HL-60 (cell line): ENCODE measurements at regions not wholly inside any gene's neighbourhood (a gene's known extent, or its start where the extent isn't known, plus 50 kb on each side); places are given as distances from the start of the nearest gene placed in this dataset.

Experiments
- DNase-seq, 2 experiments: peaks; one replicate each; pipeline ENCODE4 v3.0.0-alpha.2; 2010 to 2020; ENCODE audit warnings: low read depth in 1 of 2, low spot score in 1 of 2
- H3K27ac ChIP-seq: fragments of 250-450 bp; sonication (Bioruptor Pico); replicated peaks from 2 replicates; pipeline ENCODE4 v1.5.1; 2020; ENCODE audit warnings: mild to moderate bottlenecking, moderate library complexity
- H3K27me3 ChIP-seq: fragments of 250-450 bp; sonication (Bioruptor Pico); 2 replicates; pipeline ENCODE4 v1.5.1; 2021; ENCODE audit warnings: mild to moderate bottlenecking, moderate library complexity; ENCODE audit not compliant: insufficient read depth, poor library complexity, severe bottlenecking
- H3K4me3 ChIP-seq: replicated peaks from 2 replicates; pipeline ENCODE4 v1.5.1; 2011; ENCODE audit warnings: mild to moderate bottlenecking, control low read depth, low read length; ENCODE audit not compliant: insufficient read depth
- CTCF ChIP-seq: IDR thresholded peaks from one replicate; pipeline ENCODE4 v1.5.1; 2011; ENCODE audit warnings: low read length, control low read depth, inconsistent platforms; ENCODE audit not compliant: insufficient read depth
- GABPA ChIP-seq: IDR thresholded peaks from 2 replicates; pipeline ENCODE4 v1.6.1; 2012; ENCODE audit warnings: low read depth
- POLR2AphosphoS5 ChIP-seq: IDR thresholded peaks from 2 replicates; pipeline ENCODE4 v1.6.1; 2012; ENCODE audit warnings: low read depth
- REST ChIP-seq: IDR thresholded peaks from 2 replicates; pipeline ENCODE4 v1.6.1; 2012; ENCODE audit warnings: low read depth; ENCODE audit not compliant: insufficient replicate concordance
- SPI1 ChIP-seq: IDR thresholded peaks from 2 replicates; pipeline ENCODE4 v1.6.1; 2012; ENCODE audit warnings: low read depth, mild to moderate bottlenecking, borderline replicate concordance

GRCh38 chr2:76279142-76279541, 568.4 kb upstream of the GCFC2 start:
- DNase-seq, result no peak
- Histone ChIP-seq H3K4me3 (no peak overlapping the region), H3K27me3 (no peaks in the 10 kb centered on the region), H3K27ac (no peak overlapping the region)
- TF ChIP-seq CTCF (no peak), SPI1 (no peak), POLR2AphosphoS5 (no peak), REST (no peak), GABPA (no peak)

- no peaks in the 10 kb centered on the region for H3K27me3 ChIP-seq
- H3K27ac ChIP-seq, result no peak overlapping the region
- TF ChIP-seq REST (no peak), SPI1 (no peak), GABPA (no peak), CTCF (no peak), POLR2AphosphoS5 (no peak)
- no peak overlapping the region for H3K4me3 ChIP-seq
- DNase-seq, result no peak
Measured at GRCh38 chr2:76275788-76276187, 565.1 kb upstream of the GCFC2 start.

- Histone ChIP-seq H3K27ac (no peak overlapping the region), H3K27me3 (no peaks in the 10 kb centered on the region), H3K4me3 (no peak overlapping the region)
- no peak for TF ChIP-seq CTCF
- TF ChIP-seq REST, result no peak
- TF ChIP-seq GABPA, result no peak
- no peak for TF ChIP-seq SPI1
- TF ChIP-seq POLR2AphosphoS5, result no peak
- DNase-seq, result no peak
Measured at GRCh38 chr2:76274676-76275075, 564.0 kb upstream of the GCFC2 start.
